PC-9 (cell line): ENCODE measurements at regions not wholly inside any gene's neighbourhood (a gene's known extent, or its start where the extent isn't known, plus 50 kb on each side); places are given as distances from the start of the nearest gene placed in this dataset.

Source experiments
- BruUV-seq: library from RNA; stranded (reverse); fragments of 400-500 nt; replicated peaks from 2 replicates; lab custom pipeline; 2021; lab: Mats Ljungman, UMichigan
- CTCF ChIA-PET: fragments of 300-600 bp; sonication (Branson Sonifier 250); formaldehyde crosslinking; loops from one replicate; lab custom pipeline; 2022; ENCODE audit warnings: antibody characterized with exemption; lab: Charles Lee
- POLR2A ChIA-PET: fragments of 300-600 bp; sonication (Branson Sonifier 250); formaldehyde crosslinking; loops from one replicate; lab custom pipeline; 2022; ENCODE audit warnings: antibody characterized with exemption; ENCODE audit not compliant: unreplicated experiment; lab: Charles Lee
- DNase-seq, 2 experiments: peaks; one replicate each; pipeline versions ENCODE4 v3.0.0 to v3.0.0-alpha.2; 2015 to 2022; ENCODE audit warnings: mixed read lengths in 1 of 2
- H2AFZ ChIP-seq: fragments of 200-600 bp; sonication (generic); 2 replicates; pipeline ENCODE4 v1.8.1; 2017; ENCODE audit warnings: antibody characterized with exemption
- H3F3A ChIP-seq: fragments of 200-600 bp; sonication (generic); 2 replicates; pipeline ENCODE4 v1.8.1; 2017; ENCODE audit warnings: antibody characterized with exemption, mild to moderate bottlenecking, low read depth; ENCODE audit not compliant: insufficient read depth
- H3K27ac ChIP-seq: fragments of 200-600 bp; sonication (generic); 2 replicates; pipeline ENCODE4 v1.6.1; 2016; ENCODE audit warnings: mixed run types
- H3K27me3 ChIP-seq: fragments of 200-600 bp; sonication (generic); 2 replicates; pipeline ENCODE4 v1.6.1; 2016; ENCODE audit warnings: low read depth, mixed run types; ENCODE audit not compliant: insufficient read depth
- H3K36me3 ChIP-seq: fragments of 200-600 bp; sonication (generic); 2 replicates; pipeline ENCODE4 v1.6.1; 2016; ENCODE audit warnings: low read depth, mixed run types
- H3K4me1 ChIP-seq: fragments of 200-600 bp; sonication (generic); replicated peaks from 2 replicates; pipeline ENCODE4 v1.6.1; 2016; ENCODE audit warnings: mixed run types; ENCODE audit not compliant: insufficient read depth
- H3K4me2 ChIP-seq: fragments of 200-600 bp; sonication (generic); 2 replicates; pipeline ENCODE4 v1.6.1; 2017; ENCODE audit warnings: mixed run types
- H3K4me3 ChIP-seq: fragments of 200-600 bp; sonication (generic); 2 replicates; pipeline ENCODE4 v1.6.1; 2016; ENCODE audit warnings: mixed run types
- H3K79me2 ChIP-seq: fragments of 200-600 bp; sonication (generic); 2 replicates; pipeline ENCODE4 v1.6.1; 2017; ENCODE audit warnings: low read depth, mixed run types
- H3K9me2 ChIP-seq: fragments of 200-600 bp; sonication (generic); 2 replicates; pipeline ENCODE4 v1.8.1; 2017; ENCODE audit warnings: mild to moderate bottlenecking; ENCODE audit not compliant: insufficient read depth
- H3K9me3 ChIP-seq: fragments of 200-600 bp; sonication (generic); 2 replicates; pipeline ENCODE4 v1.8.1; 2016; ENCODE audit warnings: low read depth; ENCODE audit not compliant: insufficient read depth
- H4K20me1 ChIP-seq: fragments of 200-600 bp; sonication (generic); 2 replicates; pipeline ENCODE4 v1.8.1; 2017; ENCODE audit not compliant: insufficient read depth
- CTCF ChIP-seq: fragments of 200-600 bp; sonication (generic); conservative IDR thresholded peaks from 2 replicates; pipeline ENCODE4 v1.6.1; 2017; ENCODE audit warnings: mixed run types, antibody characterized with exemption, mild to moderate bottlenecking, moderate library complexity
- EZH2 ChIP-seq: fragments of 200-600 bp; sonication (generic); IDR thresholded peaks from 2 replicates; pipeline ENCODE4 v1.8.0; 2017; ENCODE audit warnings: antibody characterized with exemption, low read depth
- intact Hi-C: fragments of 100-400 bp; cut with micrococcal nuclease; formaldehyde crosslinking; loops from one replicate; pipeline ENCODE4 v1.10.0; 2022; ENCODE audit not compliant: unreplicated experiment

- no peak overlapping the region for H3K27ac ChIP-seq
- POLR2A ChIA-PET = no interaction called here
These were observed 99.0 kb upstream of the FIGN start for GRCh38 chr2:163834841-163835240.

GRCh38 chr2:163834221-163834620 lies 98.4 kb upstream of the FIGN start:
- no peak for TF ChIP-seq CTCF
- no peak for TF ChIP-seq EZH2
- Histone ChIP-seq H3K9me3 (no peaks in the 10 kb centered on the region), H3K4me1 (no peaks in the 10 kb centered on the region), H3K4me3 (no peak overlapping the region), H4K20me1 (no peaks in the 10 kb centered on the region), H3K4me2 (no peak overlapping the region), H3F3A (no peaks in the 10 kb centered on the region), H3K9me2 (no peaks in the 10 kb centered on the region), H2AFZ (no peak overlapping the region), H3K79me2 (no peaks in the 10 kb centered on the region), H3K27me3 (no peaks in the 10 kb centered on the region), H3K27ac (no peak overlapping the region), H3K36me3 (no peaks in the 10 kb centered on the region)
- POLR2A ChIA-PET = no interaction called here
- intact Hi-C loops = no loop called here
- no peak for DNase-seq
- BruUV-seq = no TSS peak
- CTCF ChIA-PET = no interaction called here

More at GRCh38 chr2:163834841-163835240, 99.0 kb upstream of the FIGN start:
- CTCF ChIA-PET = no interaction called here
- H3K4me1 ChIP-seq = no peaks in the 10 kb centered on the region
- no peak overlapping the region for H3K4me2 ChIP-seq
- H3K9me2 ChIP-seq = no peaks in the 10 kb centered on the region
- no peaks in the 10 kb centered on the region for H3K9me3 ChIP-seq
- H3K79me2 ChIP-seq = no peaks in the 10 kb centered on the region
- H3K36me3 ChIP-seq = no peaks in the 10 kb centered on the region
- no peak overlapping the region for H2AFZ ChIP-seq
- no peak for DNase-seq
- BruUV-seq = no TSS peak
- H3K27me3 ChIP-seq = no peaks in the 10 kb centered on the region
- intact Hi-C loops = no loop called here
- no peak overlapping the region for H3K4me3 ChIP-seq
- TF ChIP-seq EZH2 (no peak), CTCF (no peak)
- H4K20me1 ChIP-seq = no peaks in the 10 kb centered on the region
- H3F3A ChIP-seq = no peaks in the 10 kb centered on the region

GRCh38 chr2:163828771-163829170 lies 93.0 kb upstream of the FIGN start:
- BruUV-seq = no TSS peak
- H3K36me3 ChIP-seq = no peaks in the 10 kb centered on the region
- ChIA-PET CTCF (no interaction called here), POLR2A (no interaction called here)
- no peaks in the 10 kb centered on the region for H3K79me2 ChIP-seq
- H3K4me3 ChIP-seq = no peak overlapping the region
- no peak overlapping the region for H3K4me2 ChIP-seq
- H3K9me3 ChIP-seq = no peaks in the 10 kb centered on the region
- TF ChIP-seq CTCF = no peak
- TF ChIP-seq EZH2 = no peak
- no peaks in the 10 kb centered on the region for H3K27me3 ChIP-seq
- H3F3A ChIP-seq = no peaks in the 10 kb centered on the region
- no peaks in the 10 kb centered on the region for H3K4me1 ChIP-seq
- intact Hi-C loops = no loop called here
- no peaks in the 10 kb centered on the region for H4K20me1 ChIP-seq
- H3K27ac ChIP-seq = no peak overlapping the region
- no peak overlapping the region for H2AFZ ChIP-seq
- no peaks in the 10 kb centered on the region for H3K9me2 ChIP-seq
- no peak for DNase-seq
